Neural progenitor cell (in vitro differentiated cells): ENCODE measurements at regions not wholly inside any gene's neighbourhood (a gene's known extent, or its start where the extent isn't known, plus 50 kb on each side); places are given as distances from the start of the nearest gene placed in this dataset.
"Not testable (repeated sequence)": the region's sequence is repeated elsewhere in the genome, so short reads cannot be mapped to it uniquely, and the experiment has no call there.

Experiments
- EZH2 ChIP-seq: fragments of 200-600 bp; sonication (generic); IDR thresholded peaks from 2 replicates; pipeline ENCODE4 v1.6.1; 2017; ENCODE audit warnings: antibody characterized with exemption, mild to moderate bottlenecking, moderate library complexity
- EZH2phosphoT487 ChIP-seq: fragments of 200-600 bp; sonication (generic); IDR thresholded peaks from 2 replicates; pipeline ENCODE4 v1.6.1; 2017; ENCODE audit warnings: antibody characterized with exemption
- TF ChIP-seq, protein P1 (sequence below): fragments of 200-600 bp; sonication (generic); IDR thresholded peaks from 2 replicates; pipeline ENCODE4 v1.5.1; 2017; ENCODE audit warnings: antibody characterized with exemption, mild to moderate bottlenecking

DNA sequence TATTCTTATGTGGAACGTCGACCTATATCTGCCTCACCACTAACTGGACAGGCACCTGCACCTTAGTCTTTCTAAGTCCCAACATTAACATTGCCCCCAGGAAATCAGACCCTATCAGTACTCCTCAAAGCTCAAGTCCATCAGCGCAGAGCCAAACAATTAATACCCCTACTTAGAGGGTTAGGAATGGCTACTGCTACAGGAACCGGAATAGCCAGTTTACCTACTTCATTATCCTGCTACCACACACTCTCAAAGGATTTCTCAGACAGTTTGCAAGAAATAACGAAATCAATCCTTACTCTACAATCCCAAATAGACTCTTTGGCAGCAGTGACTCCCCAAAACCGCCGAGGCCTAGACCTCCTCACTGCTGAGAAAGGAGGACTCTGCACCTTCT, 123.1 kb upstream of the CRY1 start:
- TF ChIP-seq, protein P1, sequence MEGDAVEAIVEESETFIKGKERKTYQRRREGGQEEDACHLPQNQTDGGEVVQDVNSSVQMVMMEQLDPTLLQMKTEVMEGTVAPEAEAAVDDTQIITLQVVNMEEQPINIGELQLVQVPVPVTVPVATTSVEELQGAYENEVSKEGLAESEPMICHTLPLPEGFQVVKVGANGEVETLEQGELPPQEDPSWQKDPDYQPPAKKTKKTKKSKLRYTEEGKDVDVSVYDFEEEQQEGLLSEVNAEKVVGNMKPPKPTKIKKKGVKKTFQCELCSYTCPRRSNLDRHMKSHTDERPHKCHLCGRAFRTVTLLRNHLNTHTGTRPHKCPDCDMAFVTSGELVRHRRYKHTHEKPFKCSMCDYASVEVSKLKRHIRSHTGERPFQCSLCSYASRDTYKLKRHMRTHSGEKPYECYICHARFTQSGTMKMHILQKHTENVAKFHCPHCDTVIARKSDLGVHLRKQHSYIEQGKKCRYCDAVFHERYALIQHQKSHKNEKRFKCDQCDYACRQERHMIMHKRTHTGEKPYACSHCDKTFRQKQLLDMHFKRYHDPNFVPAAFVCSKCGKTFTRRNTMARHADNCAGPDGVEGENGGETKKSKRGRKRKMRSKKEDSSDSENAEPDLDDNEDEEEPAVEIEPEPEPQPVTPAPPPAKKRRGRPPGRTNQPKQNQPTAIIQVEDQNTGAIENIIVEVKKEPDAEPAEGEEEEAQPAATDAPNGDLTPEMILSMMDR, result not testable (repeated sequence)
- TF ChIP-seq EZH2, EZH2phosphoT487: not testable (repeated sequence)
